ENCODE measurements at regions not wholly inside any gene's neighbourhood (a gene's known extent, or its start where the extent isn't known, plus 50 kb on each side); places are given as distances from the start of the nearest gene placed in this dataset.
A peak's percentile ranks its signal among the peaks of the same experiment; 100 is the strongest.

GRCh38 chr17:15039366-15039765 is 225.8 kb downstream of the PMP22 start:
- DNase-seq (ENCODE audit: low read depth), result peak; percentile 36

GRCh38 chr17:15038656-15039055 is 226.5 kb downstream of the PMP22 start:
- peak; percentile 26 for DNase-seq (ENCODE audit: low read depth)

- DNase-seq (ENCODE audit: low read depth), result no peak
Observed at GRCh38 chr17:15036238-15036637, 228.9 kb downstream of the PMP22 start.

- DNase-seq (ENCODE audit: low read depth), result no peak
Observed at GRCh38 chr17:15031975-15032374, 233.2 kb downstream of the PMP22 start.

GRCh38 chr17:15029469-15029868 is 235.7 kb downstream of the PMP22 start:
- no peak for DNase-seq (ENCODE audit: low read depth)

GRCh38 chr17:15027853-15028252 is 237.3 kb downstream of the PMP22 start:
- DNase-seq (ENCODE audit: low read depth), result no peak

- no peak for DNase-seq (ENCODE audit: low read depth)
Observed at GRCh38 chr17:15026088-15026487, 239.0 kb downstream of the PMP22 start.

- peak; percentile 23 for DNase-seq (ENCODE audit: low read depth)
Observed at GRCh38 chr17:15023589-15024336, 241.4 kb downstream of the PMP22 start.

GRCh38 chr17:15019158-15019557 is 246.0 kb downstream of the PMP22 start:
- DNase-seq (ENCODE audit: low read depth), result no peak

- DNase-seq (ENCODE audit: low read depth), result no peak
Observed at GRCh38 chr17:15012351-15012980, 252.7 kb downstream of the PMP22 start.

GRCh38 chr17:15009087-15009486 is 256.0 kb downstream of the PMP22 start:
- DNase-seq (ENCODE audit: low read depth), result no peak

GRCh38 chr17:15007147-15007553 is 258.0 kb downstream of the PMP22 start:
- no peak for DNase-seq (ENCODE audit: low read depth)

GRCh38 chr17:15006421-15007128 is 258.6 kb downstream of the PMP22 start:
- no peak for DNase-seq (ENCODE audit: low read depth)

GRCh38 chr17:15000661-15001060 is 264.5 kb downstream of the PMP22 start:
- peak; percentile 2 for DNase-seq (ENCODE audit: low read depth)

- DNase-seq (ENCODE audit: low read depth), result no peak
Observed at GRCh38 chr17:14997290-14997689, 267.8 kb downstream of the PMP22 start.

- peak; percentile 40 for DNase-seq (ENCODE audit: low read depth)
Observed at GRCh38 chr17:14986127-14986526, 279.0 kb downstream of the PMP22 start.

GRCh38 chr17:14972844-14973243 is 292.3 kb downstream of the PMP22 start:
- no peak for DNase-seq (ENCODE audit: low read depth)

- no peak for DNase-seq (ENCODE audit: low read depth)
Observed at GRCh38 chr17:14971054-14971453, 294.1 kb downstream of the PMP22 start.

GRCh38 chr17:14959106-14959648 is 305.9 kb downstream of the PMP22 start:
- no peak for DNase-seq (ENCODE audit: low read depth)

GRCh38 chr17:14953405-14953804 is 311.7 kb downstream of the PMP22 start:
- DNase-seq (ENCODE audit: low read depth), result no peak

- no peak for DNase-seq (ENCODE audit: low read depth)
Observed at GRCh38 chr17:14950686-14951085, 314.4 kb downstream of the PMP22 start.

GRCh38 chr17:14950216-14950615 is 314.9 kb downstream of the PMP22 start:
- DNase-seq (ENCODE audit: low read depth), result no peak

- DNase-seq (ENCODE audit: low read depth), result no peak
Observed at GRCh38 chr17:14947671-14948070, 317.5 kb downstream of the PMP22 start.

Data from ELR (cell line).